GM19328 (cell line): ENCODE measurements at regions not wholly inside any gene's neighbourhood (a gene's known extent, or its start where the extent isn't known, plus 50 kb on each side); places are given as distances from the start of the nearest gene placed in this dataset.

Source experiments
- ATAC-seq: cut with Tn5 transposase; IDR thresholded peaks from one replicate; pipeline ENCODE4 v1.9.1; 2021; ENCODE audit warnings: mild to moderate bottlenecking, moderate library complexity; ENCODE audit not compliant: unreplicated experiment

GRCh38 chr15:36329592-36329991 is 249.8 kb upstream of the CDIN1 start:
- ATAC-seq = no peak

- ATAC-seq = no peak
These were observed 248.8 kb upstream of the CDIN1 start for GRCh38 chr15:36330598-36330997.

GRCh38 chr15:36331531-36332275 is 247.7 kb upstream of the CDIN1 start:
- ATAC-seq = no peak

GRCh38 chr15:36332301-36332700 is 247.1 kb upstream of the CDIN1 start:
- ATAC-seq = no peak

GRCh38 chr15:36332896-36333295 is 246.5 kb upstream of the CDIN1 start:
- no peak for ATAC-seq

GRCh38 chr15:36334059-36334458 is 245.4 kb upstream of the CDIN1 start:
- no peak for ATAC-seq

GRCh38 chr15:36335224-36335623 is 244.2 kb upstream of the CDIN1 start:
- ATAC-seq = no peak

GRCh38 chr15:36335659-36336058 is 243.8 kb upstream of the CDIN1 start:
- ATAC-seq = no peak

- ATAC-seq = no peak
These were observed 234.5 kb upstream of the CDIN1 start for GRCh38 chr15:36344887-36345286.

GRCh38 chr15:36347272-36347858 is 232.1 kb upstream of the CDIN1 start:
- ATAC-seq = no peak

- no peak for ATAC-seq
These were observed 223.0 kb upstream of the CDIN1 start for GRCh38 chr15:36356466-36356865.

GRCh38 chr15:36356978-36357601 is 222.3 kb upstream of the CDIN1 start:
- ATAC-seq = no peak

GRCh38 chr15:36358094-36358493 is 221.3 kb upstream of the CDIN1 start:
- no peak for ATAC-seq

GRCh38 chr15:36358523-36358922 is 220.9 kb upstream of the CDIN1 start:
- no peak for ATAC-seq

GRCh38 chr15:36359286-36359685 is 220.1 kb upstream of the CDIN1 start:
- no peak for ATAC-seq

- no peak for ATAC-seq
These were observed 218.0 kb upstream of the CDIN1 start for GRCh38 chr15:36361351-36361870.

- no peak for ATAC-seq
These were observed 216.9 kb upstream of the CDIN1 start for GRCh38 chr15:36362509-36362915.

- ATAC-seq = no peak
These were observed 216.1 kb upstream of the CDIN1 start for GRCh38 chr15:36363335-36363734.

GRCh38 chr15:36364377-36364776 is 215.0 kb upstream of the CDIN1 start:
- ATAC-seq = no peak

GRCh38 chr15:36365963-36366362 is 213.5 kb upstream of the CDIN1 start:
- ATAC-seq = no peak

GRCh38 chr15:36370051-36370730 is 209.2 kb upstream of the CDIN1 start:
- ATAC-seq = no peak

GRCh38 chr15:36370731-36371112 is 208.7 kb upstream of the CDIN1 start:
- no peak for ATAC-seq
